ENCODE measurements at regions not wholly inside any gene's neighbourhood (a gene's known extent, or its start where the extent isn't known, plus 50 kb on each side); places are given as distances from the start of the nearest gene placed in this dataset.

DNA sequence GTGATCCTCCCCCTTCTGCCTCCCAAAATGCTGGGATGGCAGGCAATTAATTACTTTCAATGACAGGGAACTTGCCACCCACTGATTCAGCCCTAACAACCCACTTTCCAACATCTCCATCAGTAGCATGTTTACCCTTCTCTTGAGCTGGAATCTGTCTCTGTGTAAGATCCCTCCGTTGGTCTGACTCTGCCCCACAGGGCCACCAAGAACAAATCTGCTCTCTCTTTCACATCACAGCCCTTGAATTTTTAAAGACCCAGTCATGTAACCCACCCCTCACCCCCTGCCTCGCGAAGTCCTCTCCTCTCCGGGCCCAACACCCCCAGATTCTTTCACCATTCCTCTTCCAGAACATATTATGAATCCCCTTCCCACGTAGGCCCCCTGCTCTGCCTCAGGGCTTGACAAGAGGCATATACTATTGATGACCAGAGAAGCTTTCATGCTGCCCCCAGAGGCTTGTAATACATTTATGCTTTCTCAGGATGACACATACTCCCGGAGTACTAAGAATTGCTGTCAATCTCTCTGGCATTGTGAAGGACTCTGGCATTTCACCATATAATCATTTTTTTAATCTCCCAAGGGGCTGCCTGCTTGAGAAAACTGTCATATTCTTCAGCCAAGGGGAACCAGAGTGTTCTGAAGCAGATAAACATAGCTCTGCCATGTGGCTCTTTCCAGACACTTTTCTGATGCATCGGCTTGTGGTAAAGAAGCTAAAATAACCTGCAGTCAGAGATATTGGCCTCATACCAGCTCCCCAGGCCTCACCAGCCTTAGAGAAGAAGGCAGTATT lies 179.2 kb upstream of the AUTS2 start:
- no peak for TF ChIP-seq ZBTB21 (tag by site-specific recombination; IDR thresholded peaks at IDR 0.05)
- TF ChIP-seq ZNF23 (tag by site-specific recombination; IDR thresholded peaks at IDR 0.05; ENCODE audit: borderline replicate concordance), result no peak
- TF ChIP-seq PRDM4 (tag by site-specific recombination; IDR thresholded peaks at IDR 0.05), result no peak
- no peak for TF ChIP-seq KLF9 (tag by site-specific recombination; IDR thresholded peaks at IDR 0.05; ENCODE audit: low read depth)
- TF ChIP-seq, protein P1, sequence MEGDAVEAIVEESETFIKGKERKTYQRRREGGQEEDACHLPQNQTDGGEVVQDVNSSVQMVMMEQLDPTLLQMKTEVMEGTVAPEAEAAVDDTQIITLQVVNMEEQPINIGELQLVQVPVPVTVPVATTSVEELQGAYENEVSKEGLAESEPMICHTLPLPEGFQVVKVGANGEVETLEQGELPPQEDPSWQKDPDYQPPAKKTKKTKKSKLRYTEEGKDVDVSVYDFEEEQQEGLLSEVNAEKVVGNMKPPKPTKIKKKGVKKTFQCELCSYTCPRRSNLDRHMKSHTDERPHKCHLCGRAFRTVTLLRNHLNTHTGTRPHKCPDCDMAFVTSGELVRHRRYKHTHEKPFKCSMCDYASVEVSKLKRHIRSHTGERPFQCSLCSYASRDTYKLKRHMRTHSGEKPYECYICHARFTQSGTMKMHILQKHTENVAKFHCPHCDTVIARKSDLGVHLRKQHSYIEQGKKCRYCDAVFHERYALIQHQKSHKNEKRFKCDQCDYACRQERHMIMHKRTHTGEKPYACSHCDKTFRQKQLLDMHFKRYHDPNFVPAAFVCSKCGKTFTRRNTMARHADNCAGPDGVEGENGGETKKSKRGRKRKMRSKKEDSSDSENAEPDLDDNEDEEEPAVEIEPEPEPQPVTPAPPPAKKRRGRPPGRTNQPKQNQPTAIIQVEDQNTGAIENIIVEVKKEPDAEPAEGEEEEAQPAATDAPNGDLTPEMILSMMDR (tag by site-specific recombination; IDR thresholded peaks at IDR 0.05), result no peak
- no peak for TF ChIP-seq TCF7L2 (IDR thresholded peaks at IDR 0.05; ENCODE audit: borderline replicate concordance, low read depth, low read length)
- no peak for TF ChIP-seq ZNF174 (tag by site-specific recombination; IDR thresholded peaks at IDR 0.05)
- no peak for TF ChIP-seq ZBTB26 (tag by site-specific recombination; optimal IDR thresholded peaks at IDR 0.05)

All from HEK293 (cell line).